ENCODE measurements at regions not wholly inside any gene's neighbourhood (a gene's known extent, or its start where the extent isn't known, plus 50 kb on each side); places are given as distances from the start of the nearest gene placed in this dataset.
"Not testable (repeated sequence)": the region's sequence is repeated elsewhere in the genome, so short reads cannot be mapped to it uniquely, and the experiment has no call there.

- DNase-seq = no peak
Measured at GRCh38 chr3:177804646-177805045, 607.4 kb upstream of the TBL1XR1 start.

GRCh38 chr3:177807150-177807875, 610.0 kb upstream of the TBL1XR1 start:
- DNase-seq = no peak

- not testable (repeated sequence) for DNase-seq
Measured at GRCh38 chr3:177808928-177809478, 611.7 kb upstream of the TBL1XR1 start.

- no peak for DNase-seq
Measured at GRCh38 chr3:177810162-177810623, 612.9 kb upstream of the TBL1XR1 start.

- DNase-seq = no peak
Measured at GRCh38 chr3:177811112-177811511, 613.8 kb upstream of the TBL1XR1 start.

GRCh38 chr3:177811835-177812234, 614.6 kb upstream of the TBL1XR1 start:
- no peak for DNase-seq

GRCh38 chr3:177812492-177812891, 615.2 kb upstream of the TBL1XR1 start:
- DNase-seq = no peak

GRCh38 chr3:177813322-177813721, 616.0 kb upstream of the TBL1XR1 start:
- no peak for DNase-seq

- no peak for DNase-seq
Measured at GRCh38 chr3:177816667-177817208, 619.5 kb upstream of the TBL1XR1 start.

- DNase-seq = no peak
Measured at GRCh38 chr3:177817751-177818150, 620.5 kb upstream of the TBL1XR1 start.

GRCh38 chr3:177818712-177819240, 621.5 kb upstream of the TBL1XR1 start:
- no peak for DNase-seq

GRCh38 chr3:177820683-177821316, 623.5 kb upstream of the TBL1XR1 start:
- DNase-seq = no peak

GRCh38 chr3:177822681-177823096, 625.4 kb upstream of the TBL1XR1 start:
- DNase-seq = no peak

- no peak for DNase-seq
Measured at GRCh38 chr3:177823701-177824189, 626.5 kb upstream of the TBL1XR1 start.

- DNase-seq = no peak
Measured at GRCh38 chr3:177824190-177824786, 627.0 kb upstream of the TBL1XR1 start.

- no peak for DNase-seq
Measured at GRCh38 chr3:177824841-177825240, 627.6 kb upstream of the TBL1XR1 start.

GRCh38 chr3:177826253-177826652, 629.0 kb upstream of the TBL1XR1 start:
- DNase-seq = no peak

GRCh38 chr3:177827511-177828207, 630.4 kb upstream of the TBL1XR1 start:
- no peak for DNase-seq

- DNase-seq = no peak
Measured at GRCh38 chr3:177828208-177828565, 630.9 kb upstream of the TBL1XR1 start.

GRCh38 chr3:177830411-177830849, 633.1 kb upstream of the TBL1XR1 start:
- no peak for DNase-seq

GRCh38 chr3:177831361-177831760, 634.1 kb upstream of the TBL1XR1 start:
- no peak for DNase-seq

GRCh38 chr3:177832880-177833279, 635.6 kb upstream of the TBL1XR1 start:
- DNase-seq = no peak

Data from activated CD4-positive, alpha-beta T cell treated with anti-CD3 and anti-CD28 coated beads for 4 hours (primary cell).